A549 (cell line): ENCODE measurements at regions not wholly inside any gene's neighbourhood (a gene's known extent, or its start where the extent isn't known, plus 50 kb on each side); places are given as distances from the start of the nearest gene placed in this dataset.
"Not testable (repeated sequence)": the region's sequence is repeated elsewhere in the genome, so short reads cannot be mapped to it uniquely, and the experiment has no call there.

Experiments used
- ATAC-seq, 2 experiments: fragments of 200-7000 bp in 1 of 2; fragments of >200 bp in 1 of 2; cut with Nextera tagmentation in 1 of 2; cut with Tn5 transposase in 1 of 2; 3 replicates each; pipeline versions ENCODE4 v1.8.0 to v1.9.1; 2018 to 2020; ENCODE audit warnings: mild to moderate bottlenecking in 1 of 2, moderate library complexity in 1 of 2
- CTCF ChIA-PET: fragments of 300-600 bp; sonication (Branson Sonifier 250); formaldehyde crosslinking; extraction: SDS; loops from one replicate; lab custom pipeline; 2021; ENCODE audit warnings: antibody characterized with exemption, inconsistent platforms; lab: Yijun Ruan, JAX
- POLR2A ChIA-PET: fragments of 350-600 bp; formaldehyde crosslinking; extraction: SDS; loops from one replicate; lab custom pipeline; 2021; ENCODE audit warnings: antibody characterized with exemption, inconsistent platforms; lab: Yijun Ruan, JAX
- DNase-seq, 2 experiments: peaks; one replicate each; pipeline versions ENCODE4 v3.0.0 to v3.0.0-alpha.2; 2011 to 2016; ENCODE audit warnings: low read depth in 1 of 2, low spot score in 1 of 2
- FAIRE-seq: peaks from 2 replicates; lab custom pipeline; 2011; peaks lifted over from hg19 to GRCh38; lab: Jason Lieb, UNC
- H3K27ac ChIP-seq, 2 experiments: fragments of >200 bp; sonication (Bioruptor Twin); formaldehyde crosslinking; 3 replicates each; pipeline ENCODE4 v1.5.1; 2016 to 2017
- H3K4me1 ChIP-seq: fragments of >200 bp; sonication (Bioruptor Twin); formaldehyde crosslinking; 3 replicates; pipeline ENCODE4 v1.6.1; 2016
- H3K4me2 ChIP-seq: fragments of >200 bp; sonication (Bioruptor Twin); formaldehyde crosslinking; 3 replicates; pipeline ENCODE4 v1.6.1; 2016
- H3K4me3 ChIP-seq: fragments of >200 bp; sonication (Bioruptor Twin); formaldehyde crosslinking; 3 replicates; pipeline ENCODE4 v1.5.1; 2016
- H3K9me3 ChIP-seq: fragments of >200 bp; sonication (Bioruptor Twin); formaldehyde crosslinking; 3 replicates; pipeline ENCODE4 v1.6.1; 2016
- WGBS: methylation state at CpG from one replicate; pipeline ENCODE4 v1.1.6; 2017; ENCODE audit errors: missing lambda C conversion rate; 5-methylcytosine and 5-hydroxymethylcytosine counted together

DNA sequence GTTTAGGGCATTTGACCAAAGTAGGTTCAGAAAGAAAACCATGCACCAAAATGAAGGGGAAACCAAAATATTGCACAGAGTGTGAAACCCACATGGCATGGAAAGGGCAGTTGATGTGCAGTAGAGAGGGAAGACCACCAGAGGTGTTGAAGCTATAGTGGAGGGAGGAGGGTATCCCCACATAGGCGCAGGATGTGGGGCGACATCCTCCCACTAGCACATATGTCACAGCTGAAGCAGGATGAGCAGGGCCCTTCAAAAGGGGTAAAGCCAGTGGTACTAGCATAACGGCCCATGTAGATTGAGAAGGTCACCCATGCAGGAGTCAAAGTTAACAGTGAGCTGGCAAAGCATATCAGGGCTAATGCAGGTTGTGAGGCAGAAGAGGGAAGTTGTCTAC is 563.5 kb downstream of the RPIA start:
- FAIRE-seq, POLR2A ChIA-PET, CTCF ChIA-PET: not testable (repeated sequence)

DNA sequence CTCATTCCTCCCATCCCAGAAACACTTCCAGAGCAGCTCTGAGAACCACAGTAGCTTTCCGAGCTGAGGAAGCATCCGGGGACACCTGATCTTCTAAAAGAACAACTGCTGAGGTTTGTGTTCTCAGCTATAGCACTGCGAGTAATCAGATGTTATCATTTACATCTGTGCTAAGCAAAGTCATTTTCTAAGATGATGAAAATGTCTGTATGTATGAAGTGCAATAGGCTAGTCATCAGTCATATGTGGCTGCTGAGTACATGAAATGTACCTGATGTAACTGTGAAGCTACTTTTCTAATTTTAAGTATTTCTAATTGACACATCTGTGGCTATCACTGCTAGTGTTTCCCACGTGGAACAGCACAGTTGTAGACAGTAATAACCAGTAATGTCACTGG is 582.0 kb downstream of the RPIA start:
- H3K4me2 ChIP-seq, H3K9me3 ChIP-seq, H3K4me1 ChIP-seq, POLR2A ChIA-PET, H3K27ac ChIP-seq, FAIRE-seq, CTCF ChIA-PET, DNase-seq, ATAC-seq, H3K4me3 ChIP-seq: not testable (repeated sequence)
- 40% methylated on average over 2 of the region's 4 CpGs for WGBS

More for the DNA sequence above, 563.5 kb downstream of the RPIA start:
- H3K4me3 ChIP-seq, H3K27ac ChIP-seq, ATAC-seq, H3K4me1 ChIP-seq, H3K4me2 ChIP-seq, H3K9me3 ChIP-seq, DNase-seq: not testable (repeated sequence)
- WGBS = 38% methylated on average over 3 of the region's 3 CpGs

DNA sequence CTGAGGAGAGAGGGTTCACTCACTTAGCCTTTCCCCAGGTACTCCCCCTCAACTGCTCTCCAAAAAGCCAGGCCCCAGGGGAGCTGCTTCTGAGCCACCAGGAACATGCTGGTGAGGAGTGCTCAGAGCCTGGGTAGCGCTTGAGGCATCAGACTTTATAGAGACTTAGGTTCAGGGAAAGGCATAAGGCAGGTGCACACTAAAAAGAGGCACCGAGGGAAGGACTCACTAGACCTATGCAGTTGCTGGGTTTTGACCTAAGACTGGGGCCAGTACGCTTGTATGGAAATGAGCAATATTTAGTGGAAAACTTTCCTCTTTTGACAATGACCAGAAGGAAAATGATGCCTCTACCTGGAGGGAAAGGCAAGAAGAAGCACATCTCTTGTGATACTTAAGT is 589.1 kb downstream of the RPIA start:
- H3K9me3 ChIP-seq, ATAC-seq, H3K27ac ChIP-seq, FAIRE-seq, H3K4me1 ChIP-seq, POLR2A ChIA-PET, CTCF ChIA-PET, H3K4me2 ChIP-seq, H3K4me3 ChIP-seq, DNase-seq: not testable (repeated sequence)
- WGBS = no CpG with 5 or more reads among the region's 3 CpGs

DNA sequence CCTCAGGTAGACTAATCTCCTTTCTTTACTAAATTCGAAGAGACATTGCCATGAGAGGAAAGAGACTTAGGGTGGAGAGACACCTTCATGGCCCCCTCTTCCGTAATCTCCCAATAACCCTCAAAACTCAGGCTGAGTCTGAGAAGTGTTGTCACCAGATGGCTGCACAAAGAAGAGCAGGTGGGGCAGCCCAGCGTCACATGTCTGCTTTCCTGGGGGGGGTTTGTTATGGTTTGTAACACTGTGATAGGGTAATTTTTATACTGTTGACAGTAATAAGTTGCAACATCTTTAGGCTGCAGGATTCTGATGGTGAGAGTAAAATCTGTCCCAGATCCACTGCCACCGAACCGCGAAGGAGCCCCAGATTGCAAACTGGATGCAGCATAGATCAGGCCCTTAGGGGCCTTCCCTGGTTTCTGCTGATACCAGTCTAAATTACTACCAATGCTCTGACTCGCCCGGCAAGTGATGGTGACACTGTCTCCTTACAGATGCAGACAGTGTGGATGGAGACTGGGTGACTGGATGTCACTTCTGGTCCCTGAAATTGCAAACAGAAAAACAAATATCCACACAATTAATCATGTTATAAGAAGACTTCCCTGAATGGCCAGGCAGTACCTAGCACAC is 595.1 kb downstream of the RPIA start:
- POLR2A ChIA-PET, ATAC-seq: not testable (repeated sequence)

DNA sequence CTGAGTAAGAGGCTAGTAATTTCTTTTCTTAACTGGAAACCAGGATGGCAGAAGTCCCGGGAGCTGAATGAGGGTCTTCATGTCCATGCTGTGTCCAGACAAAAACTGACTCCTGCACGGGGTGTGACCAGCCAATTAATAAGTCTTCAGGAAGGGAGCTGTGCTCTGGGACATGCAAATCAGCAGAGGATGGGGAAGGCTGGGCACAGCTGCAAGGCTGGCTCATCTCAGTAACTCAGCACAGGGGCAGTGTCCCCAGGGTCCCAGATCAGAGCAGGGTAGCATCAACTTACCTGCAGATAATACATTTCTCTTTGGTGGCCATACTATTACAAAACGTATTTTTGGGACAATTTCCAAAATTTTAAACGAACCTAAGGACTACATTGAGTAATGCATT is 595.6 kb downstream of the RPIA start:
- POLR2A ChIA-PET, H3K4me3 ChIP-seq, DNase-seq, FAIRE-seq, H3K27ac ChIP-seq, CTCF ChIA-PET, H3K9me3 ChIP-seq, H3K4me1 ChIP-seq, ATAC-seq, H3K4me2 ChIP-seq: not testable (repeated sequence)
- whole genome bisulfite sequencing = no CpG with 5 or more reads among the region's 4 CpGs

More for the DNA sequence above, 595.1 kb downstream of the RPIA start:
- WGBS = no CpG with 5 or more reads among the region's 8 CpGs
- CTCF ChIA-PET, H3K4me3 ChIP-seq, FAIRE-seq, H3K4me1 ChIP-seq, H3K4me2 ChIP-seq, H3K9me3 ChIP-seq, H3K27ac ChIP-seq, DNase-seq: not testable (repeated sequence)

DNA sequence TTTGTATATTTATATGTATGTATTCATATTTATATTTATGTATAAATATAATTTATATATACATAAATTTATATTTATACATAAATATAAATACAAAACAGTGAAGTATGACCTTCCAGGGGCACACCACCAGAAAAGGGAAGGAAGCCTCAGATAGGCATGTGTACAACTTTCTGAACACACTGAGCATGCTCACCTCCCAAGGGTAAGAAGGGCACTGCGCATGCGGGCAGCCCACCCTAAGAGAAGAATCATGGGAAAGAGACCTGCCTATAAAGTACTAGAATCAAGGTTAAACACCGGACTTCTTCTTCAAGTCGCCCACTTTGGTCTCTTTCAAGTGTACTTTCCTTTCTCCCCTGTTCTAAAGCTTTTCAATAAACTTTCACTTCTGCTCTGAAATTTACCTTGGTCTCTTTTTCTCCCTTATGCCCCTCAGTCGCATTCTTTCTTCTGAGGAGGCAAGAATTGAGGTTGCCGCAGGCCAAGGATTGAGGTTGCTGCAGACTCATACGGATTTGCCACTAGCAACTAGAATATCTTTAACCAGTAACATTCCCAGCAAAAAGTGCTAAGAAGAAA is 600.3 kb downstream of the RPIA start:
- no CpG with 5 or more reads among the region's 7 CpGs for WGBS
- FAIRE-seq, ATAC-seq: not testable (repeated sequence)

DNA sequence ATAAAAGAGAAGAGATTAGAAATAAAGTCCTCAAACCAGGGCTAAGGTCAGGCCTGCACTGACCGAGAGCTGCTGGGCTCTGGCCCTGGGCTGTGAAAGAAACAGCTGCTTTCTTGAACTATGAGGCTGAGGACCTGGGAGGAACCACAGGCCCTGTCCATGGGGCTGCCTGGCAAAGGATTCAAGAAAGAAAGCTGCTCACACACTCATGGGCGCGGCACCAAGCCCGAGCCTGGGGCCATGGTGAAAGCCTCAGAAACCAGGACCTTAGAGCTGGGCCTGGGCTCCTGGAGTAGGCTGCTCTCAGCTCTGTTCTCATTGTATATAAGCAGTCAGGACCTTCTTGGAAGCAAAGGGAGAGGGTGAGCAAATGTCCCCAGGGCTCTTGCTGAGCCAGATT is 601.9 kb downstream of the RPIA start:
- DNase-seq, H3K9me3 ChIP-seq, H3K4me2 ChIP-seq, ATAC-seq, POLR2A ChIA-PET, FAIRE-seq, CTCF ChIA-PET, H3K27ac ChIP-seq, H3K4me3 ChIP-seq, H3K4me1 ChIP-seq: not testable (repeated sequence)
- no CpG with 5 or more reads among the region's 4 CpGs for WGBS

More for the DNA sequence above, 600.3 kb downstream of the RPIA start:
- H3K4me3 ChIP-seq, POLR2A ChIA-PET, H3K4me2 ChIP-seq, DNase-seq, H3K4me1 ChIP-seq, H3K9me3 ChIP-seq, H3K27ac ChIP-seq, CTCF ChIA-PET: not testable (repeated sequence)

DNA sequence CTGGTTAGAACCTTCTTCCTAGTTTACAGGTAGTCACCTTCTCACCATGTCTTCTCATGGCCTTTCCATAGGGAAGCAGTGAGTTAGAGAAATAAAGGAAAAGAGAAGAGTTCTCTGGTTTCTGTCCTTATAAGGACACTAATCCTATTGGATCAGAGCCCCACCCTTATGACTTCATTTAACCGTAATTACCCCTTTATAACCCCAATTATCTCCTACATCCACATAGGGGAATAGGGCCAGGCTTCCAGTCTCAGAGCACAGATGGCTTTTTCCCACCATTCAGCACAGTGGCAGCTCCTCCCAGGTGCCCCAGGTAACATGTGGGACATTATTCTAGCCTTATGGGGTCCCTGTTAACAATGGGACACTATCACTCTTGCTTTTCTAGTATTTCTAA is 602.9 kb downstream of the RPIA start:
- H3K4me1 ChIP-seq, CTCF ChIA-PET, H3K27ac ChIP-seq, FAIRE-seq, H3K4me2 ChIP-seq, POLR2A ChIA-PET, H3K4me3 ChIP-seq, DNase-seq, ATAC-seq, H3K9me3 ChIP-seq: not testable (repeated sequence)
- WGBS = no CpG with 5 or more reads among the region's 1 CpG

DNA sequence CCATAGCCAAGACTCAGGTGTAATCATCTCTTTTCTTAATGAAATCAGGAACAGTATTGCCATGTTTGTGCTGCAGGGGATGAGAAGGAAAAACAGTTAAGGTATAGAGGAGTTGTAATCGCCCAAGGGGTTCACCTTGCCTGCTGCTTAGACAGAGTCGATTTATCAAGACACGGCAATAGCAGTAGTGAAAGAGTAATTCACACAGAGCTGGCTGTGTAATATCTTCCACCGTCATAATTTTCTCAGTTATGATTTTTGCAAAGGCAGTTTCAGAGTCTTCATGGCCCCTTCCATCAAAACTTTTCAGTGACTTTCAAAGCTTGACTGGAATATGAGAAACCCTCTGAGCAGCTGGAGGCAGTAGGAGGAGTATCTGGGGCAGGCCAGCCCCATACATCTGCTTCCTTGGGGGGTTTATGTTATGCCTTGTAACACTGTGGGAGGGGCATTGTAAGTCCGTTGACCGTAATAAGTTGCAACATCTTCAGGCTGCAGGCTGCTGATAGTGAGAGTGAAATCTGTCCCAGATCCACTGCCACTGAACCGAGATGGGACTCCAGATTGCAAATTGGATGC is 605.4 kb downstream of the RPIA start:
- H3K4me3 ChIP-seq, FAIRE-seq, H3K4me1 ChIP-seq, ATAC-seq, H3K9me3 ChIP-seq, CTCF ChIA-PET, H3K4me2 ChIP-seq, H3K27ac ChIP-seq, DNase-seq, POLR2A ChIA-PET: not testable (repeated sequence)
- 18% methylated on average over 4 of the region's 7 CpGs for WGBS

DNA sequence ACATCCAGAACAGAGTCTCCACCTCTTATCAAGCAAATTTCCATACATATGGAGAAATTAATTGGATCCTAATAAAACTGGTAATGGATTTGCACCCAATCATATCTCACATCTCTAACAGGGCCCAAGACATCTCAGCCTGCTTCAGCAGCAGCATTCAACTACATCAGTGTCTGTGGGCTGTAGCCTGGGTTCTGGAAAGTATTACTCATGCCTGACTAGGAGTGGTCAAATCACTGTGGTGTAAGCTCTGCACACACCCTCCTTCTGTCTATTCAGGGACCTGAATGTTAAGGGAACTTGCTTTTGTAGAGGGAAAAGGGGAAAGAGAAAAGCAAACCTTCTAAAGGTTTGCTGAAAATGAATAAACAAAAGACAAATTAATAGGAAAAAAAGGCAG is 607.7 kb downstream of the RPIA start:
- H3K4me1 ChIP-seq, H3K4me3 ChIP-seq, DNase-seq, ATAC-seq, CTCF ChIA-PET, H3K27ac ChIP-seq, FAIRE-seq, H3K9me3 ChIP-seq, H3K4me2 ChIP-seq, POLR2A ChIA-PET: not testable (repeated sequence)

DNA sequence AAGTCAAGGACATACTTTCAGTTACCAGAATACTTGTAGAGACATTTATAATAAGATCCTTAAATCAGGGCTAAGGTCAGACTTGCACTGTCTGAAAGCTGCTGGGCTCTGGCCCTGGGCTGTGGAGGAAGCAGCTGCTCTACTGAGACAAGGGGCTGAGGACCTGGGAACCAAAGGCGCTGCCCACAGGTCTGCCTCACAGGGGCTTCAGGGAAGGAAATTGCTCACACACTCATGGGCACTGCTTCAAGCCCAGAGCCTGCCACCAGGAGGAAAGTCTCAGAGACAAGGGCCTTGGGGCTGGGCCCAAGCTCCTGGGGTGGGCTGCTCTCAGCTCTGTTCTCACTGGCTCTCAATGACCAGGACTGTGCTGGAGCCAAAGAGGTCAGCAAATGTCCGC is 614.1 kb downstream of the RPIA start:
- CTCF ChIA-PET, H3K4me2 ChIP-seq, H3K4me3 ChIP-seq, ATAC-seq, DNase-seq, H3K4me1 ChIP-seq, H3K27ac ChIP-seq, FAIRE-seq, POLR2A ChIA-PET, H3K9me3 ChIP-seq: not testable (repeated sequence)
- 0% methylated on average over 2 of the region's 2 CpGs for WGBS
